HG03045 (cell line): ENCODE measurements at regions not wholly inside any gene's neighbourhood (a gene's known extent, or its start where the extent isn't known, plus 50 kb on each side); places are given as distances from the start of the nearest gene placed in this dataset.
"Not testable (repeated sequence)": the region's sequence is repeated elsewhere in the genome, so short reads cannot be mapped to it uniquely, and the experiment has no call there.

Source experiments
- ATAC-seq: cut with Tn5 transposase; IDR thresholded peaks from one replicate; pipeline ENCODE4 v1.9.1; 2021; ENCODE audit warnings: mild to moderate bottlenecking, moderate library complexity; ENCODE audit not compliant: unreplicated experiment

DNA sequence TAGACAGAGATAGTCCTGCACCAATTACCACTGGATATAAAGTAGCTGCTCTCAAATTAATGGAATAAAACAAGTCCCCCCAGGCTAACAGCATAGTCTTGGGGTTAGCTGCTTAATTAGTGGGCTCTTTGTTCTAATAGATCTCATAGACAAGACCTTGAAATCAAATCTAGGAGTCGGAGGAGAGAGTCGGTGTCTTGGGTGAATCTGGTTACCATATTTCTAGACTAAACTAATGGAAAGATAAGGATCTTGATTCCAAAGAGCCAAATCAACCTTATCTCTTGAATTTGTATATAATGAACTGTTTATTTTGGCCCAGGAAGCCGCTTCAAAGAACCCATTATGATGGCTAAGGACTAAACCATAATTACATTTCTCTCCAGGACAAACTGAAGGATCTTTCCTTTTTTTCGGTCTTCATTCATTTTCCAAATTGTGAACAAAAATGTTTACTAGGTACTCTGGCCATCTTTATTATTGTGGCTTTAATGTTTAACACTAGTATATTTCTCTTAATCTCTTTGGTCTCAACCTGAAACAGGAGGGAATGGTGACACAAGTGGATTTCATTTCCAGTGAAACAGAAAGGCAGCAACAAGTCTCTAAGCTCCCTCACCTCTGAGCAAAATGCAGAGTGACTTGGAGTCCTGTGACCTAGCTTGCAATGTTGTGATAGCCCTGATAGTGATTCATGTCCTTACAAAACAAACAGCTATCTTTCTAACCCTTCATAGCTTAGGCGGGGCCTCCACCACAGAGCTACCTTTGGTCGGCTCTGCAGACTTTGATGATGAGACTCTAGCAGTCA is 137.9 kb upstream of the PARD3B start:
- no peak for ATAC-seq

DNA sequence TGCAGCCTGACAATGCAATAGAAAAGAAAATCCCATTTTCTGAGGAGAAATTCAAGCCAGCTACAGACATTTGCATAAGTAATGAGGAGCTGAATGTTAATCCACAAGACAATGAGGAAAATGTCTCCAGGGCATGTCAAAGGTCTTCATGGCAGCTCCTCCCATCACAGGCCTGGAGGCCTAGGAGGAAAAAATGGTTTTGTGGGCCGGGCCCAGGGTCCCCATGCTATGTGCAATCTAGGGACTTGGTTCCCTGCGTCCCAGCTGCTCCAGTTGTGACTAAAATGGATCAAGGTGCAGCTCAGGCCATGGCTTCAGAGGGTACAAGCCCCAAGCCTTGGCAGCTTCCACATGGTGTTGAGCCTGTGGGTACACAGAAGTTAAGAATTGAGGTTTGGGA is 132.5 kb upstream of the PARD3B start:
- not testable (repeated sequence) for ATAC-seq

DNA sequence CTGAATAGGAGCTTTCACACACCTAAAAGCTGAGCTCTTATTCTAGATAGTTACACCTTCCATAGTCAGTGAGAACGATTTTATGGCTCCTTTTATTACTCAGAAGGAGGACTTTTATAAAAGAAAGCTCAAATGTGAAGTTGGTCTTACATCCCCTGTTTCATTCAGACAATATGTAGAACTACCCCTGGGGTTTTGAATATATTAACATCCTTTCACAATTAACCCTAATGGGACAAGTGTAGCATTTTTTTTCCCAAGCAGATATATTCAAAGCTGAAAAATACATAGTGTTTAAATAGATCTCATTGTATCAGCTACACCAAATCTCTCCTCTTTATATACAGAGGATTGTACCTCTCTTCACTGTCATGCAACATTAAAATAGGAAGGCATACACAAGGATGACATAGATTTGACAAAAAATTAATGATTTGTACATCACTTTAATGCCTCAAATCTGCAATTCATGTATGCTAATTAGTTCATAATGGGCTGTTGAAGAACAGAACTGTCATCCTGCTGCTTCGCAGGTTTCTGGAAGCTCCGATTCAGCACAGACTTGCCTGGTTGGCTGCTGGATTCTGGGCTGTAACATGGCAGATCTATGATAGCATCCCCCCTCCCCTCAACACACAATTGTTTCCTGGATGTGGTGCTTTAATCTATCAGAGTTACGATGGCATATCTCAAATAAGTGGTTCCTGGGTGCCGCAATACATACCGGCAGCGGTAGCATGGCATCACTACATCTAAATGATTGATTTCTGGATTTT is 129.7 kb upstream of the PARD3B start:
- no peak for ATAC-seq

DNA sequence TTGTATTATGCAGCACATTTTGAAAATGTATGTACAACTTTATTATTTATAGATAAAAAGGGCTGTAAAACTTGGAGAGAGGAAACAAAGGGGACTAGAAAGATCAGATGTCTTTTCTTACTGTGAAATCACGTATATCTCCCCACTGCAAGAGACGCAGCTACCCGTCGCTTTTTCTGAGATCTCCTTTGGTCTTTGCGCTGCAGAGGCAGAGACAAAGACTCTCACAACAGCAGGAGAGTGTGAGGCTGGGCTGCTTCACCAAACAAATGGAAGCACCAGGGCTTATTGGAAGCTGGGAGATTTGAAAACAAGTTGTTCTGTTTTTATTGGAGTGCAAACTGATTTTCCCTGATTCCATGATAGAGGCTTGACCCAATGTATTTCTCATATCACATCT is 129.0 kb upstream of the PARD3B start:
- no peak for ATAC-seq

DNA sequence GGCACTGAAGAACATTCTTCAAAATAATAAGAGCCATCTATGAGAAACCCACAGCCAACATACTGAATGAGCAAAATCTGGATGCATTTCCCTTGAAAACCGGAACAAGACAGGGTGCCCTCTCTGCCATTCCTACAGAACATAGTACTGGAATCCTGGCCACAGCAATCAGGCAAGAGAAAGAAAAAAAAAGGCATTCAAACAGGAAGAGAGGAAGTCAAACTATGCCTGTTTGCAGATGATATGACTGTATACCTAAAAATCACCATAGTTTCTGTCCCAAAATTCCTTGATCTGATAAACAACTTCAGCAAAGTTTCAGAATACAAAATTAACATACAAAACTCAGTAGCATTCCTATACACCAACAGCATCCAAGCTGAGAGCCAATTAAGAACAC is 119.5 kb upstream of the PARD3B start:
- ATAC-seq = no peak

DNA sequence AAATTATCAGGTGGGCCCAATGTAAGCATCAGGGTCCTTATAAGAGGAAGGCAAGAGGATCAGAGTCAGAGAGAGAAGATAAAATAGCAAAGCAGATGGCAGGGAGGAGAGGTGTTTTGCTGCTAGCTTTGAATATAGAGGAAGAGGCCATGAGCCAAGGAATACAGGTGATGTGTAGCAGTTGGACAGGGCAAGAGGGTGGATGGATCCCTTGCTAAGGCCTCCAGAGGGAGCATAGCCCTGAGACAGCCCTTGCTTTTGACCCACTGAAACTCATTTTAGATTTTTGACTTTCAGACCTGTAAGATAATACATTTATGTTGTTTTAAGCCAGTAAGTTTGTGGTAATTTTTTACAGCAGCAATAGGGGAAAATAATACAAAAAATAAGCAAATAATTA is 116.6 kb upstream of the PARD3B start:
- ATAC-seq = no peak

DNA sequence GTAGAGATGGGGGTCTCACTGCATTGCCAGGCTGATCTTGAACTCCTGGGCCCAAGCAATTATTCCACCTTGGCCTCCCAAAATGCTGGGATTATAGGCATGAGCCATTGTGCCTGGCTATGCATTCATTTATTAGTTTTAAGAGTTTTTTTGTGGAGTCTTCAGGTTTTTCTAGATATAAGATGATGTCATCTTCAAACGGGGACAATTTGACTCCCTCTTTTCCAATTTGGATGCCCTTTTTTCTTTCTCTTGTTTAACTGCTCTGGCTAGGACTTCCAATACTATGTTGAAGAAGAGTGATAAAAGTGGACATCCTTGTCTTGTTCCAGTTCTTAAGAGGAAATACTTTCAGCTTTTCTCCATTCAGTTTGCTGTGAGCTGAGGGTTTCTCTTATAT is 113.7 kb upstream of the PARD3B start:
- ATAC-seq = no peak

DNA sequence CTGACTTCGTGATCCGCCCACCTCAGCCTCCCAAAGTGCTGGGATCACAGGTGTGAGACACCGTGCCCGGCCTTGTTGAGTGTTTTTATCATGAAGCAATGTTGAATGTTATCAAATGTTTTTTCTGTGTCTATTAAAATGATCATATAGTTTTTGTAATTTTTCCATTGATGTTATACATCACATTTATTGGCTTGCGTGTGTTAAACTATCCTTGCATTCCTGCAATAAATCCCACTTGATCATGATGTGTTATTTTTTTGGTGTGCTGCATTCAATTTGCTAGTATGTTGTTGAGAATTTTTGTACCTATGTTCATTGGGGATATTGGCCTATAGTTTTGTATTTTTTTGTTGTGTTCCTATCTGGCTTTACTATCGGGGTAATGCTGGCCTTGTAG is 113.1 kb upstream of the PARD3B start:
- ATAC-seq = no peak

DNA sequence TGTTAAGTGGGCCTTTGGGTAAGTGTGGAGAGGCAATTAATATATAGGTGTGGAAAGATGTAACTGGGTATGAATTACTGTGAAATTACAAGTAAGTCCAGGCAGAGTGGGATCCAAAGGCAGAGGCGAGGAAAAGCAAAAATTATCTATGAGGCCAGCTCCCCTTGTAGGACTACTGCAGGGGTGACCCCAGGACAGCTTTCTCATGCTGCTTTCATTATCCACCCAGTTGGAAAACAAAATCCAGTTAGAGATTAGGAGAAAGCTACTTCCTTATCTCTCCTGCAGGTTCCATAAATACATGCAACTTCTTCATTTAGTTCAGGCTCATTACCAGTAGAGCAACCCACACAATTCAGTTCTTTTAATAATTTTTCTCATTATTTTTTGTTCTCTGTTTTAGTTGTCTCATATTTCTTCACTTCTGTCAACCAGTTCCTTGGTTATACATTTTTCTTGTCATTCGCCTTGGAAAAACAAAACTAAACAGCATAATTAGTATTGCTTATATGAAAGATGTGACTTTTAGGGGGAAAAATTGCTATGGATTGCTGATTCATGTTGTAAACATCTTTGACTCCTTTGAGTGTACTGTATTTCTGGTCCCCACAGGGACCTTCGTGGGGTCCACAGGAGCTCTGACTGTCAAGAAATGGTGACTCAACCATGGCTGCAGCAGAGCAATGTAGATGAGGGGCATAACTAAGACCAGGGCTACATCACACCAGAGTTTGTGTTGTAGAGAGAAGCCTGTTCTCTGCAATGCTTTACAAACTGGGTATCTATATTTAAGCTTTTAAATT is 110.4 kb upstream of the PARD3B start:
- no peak for ATAC-seq

DNA sequence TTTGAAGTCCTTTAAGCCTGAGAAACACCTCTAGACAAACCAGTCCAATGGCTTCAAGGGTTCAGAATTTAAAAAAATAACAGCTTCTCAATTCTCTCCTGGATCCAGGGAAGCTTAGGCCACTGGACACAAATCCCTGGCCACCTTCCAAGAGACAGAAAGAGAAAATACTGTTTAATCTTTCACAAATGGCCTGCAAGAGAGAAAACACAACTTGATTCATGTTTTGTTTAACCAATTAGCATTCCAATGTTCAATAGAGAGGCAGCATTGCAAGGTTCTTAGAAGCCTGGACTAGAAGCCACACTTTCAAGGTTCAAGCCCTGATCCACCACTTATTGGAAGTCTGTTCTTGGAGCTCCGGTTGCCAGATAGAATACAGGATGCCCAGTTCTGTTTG is 109.0 kb upstream of the PARD3B start:
- ATAC-seq = no peak

DNA sequence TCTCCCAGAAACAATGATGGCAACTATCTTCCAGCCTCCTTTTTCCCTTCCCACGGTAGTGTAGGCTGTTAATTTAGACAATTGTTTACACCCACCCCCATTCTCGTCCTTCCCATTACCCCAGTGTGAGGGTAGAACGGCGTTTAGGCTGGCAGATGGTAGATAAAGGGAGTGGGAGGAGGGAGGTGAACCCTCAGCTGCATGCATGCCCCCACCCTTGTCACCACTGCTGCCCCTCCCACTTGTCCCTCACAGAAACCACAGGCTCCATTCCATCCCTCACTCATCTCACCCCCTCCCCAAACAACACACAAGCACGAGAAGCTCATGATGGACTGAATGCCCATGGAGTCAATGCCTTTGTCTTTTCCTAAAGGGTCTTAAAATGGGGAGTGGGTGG is 107.9 kb upstream of the PARD3B start:
- no peak for ATAC-seq

DNA sequence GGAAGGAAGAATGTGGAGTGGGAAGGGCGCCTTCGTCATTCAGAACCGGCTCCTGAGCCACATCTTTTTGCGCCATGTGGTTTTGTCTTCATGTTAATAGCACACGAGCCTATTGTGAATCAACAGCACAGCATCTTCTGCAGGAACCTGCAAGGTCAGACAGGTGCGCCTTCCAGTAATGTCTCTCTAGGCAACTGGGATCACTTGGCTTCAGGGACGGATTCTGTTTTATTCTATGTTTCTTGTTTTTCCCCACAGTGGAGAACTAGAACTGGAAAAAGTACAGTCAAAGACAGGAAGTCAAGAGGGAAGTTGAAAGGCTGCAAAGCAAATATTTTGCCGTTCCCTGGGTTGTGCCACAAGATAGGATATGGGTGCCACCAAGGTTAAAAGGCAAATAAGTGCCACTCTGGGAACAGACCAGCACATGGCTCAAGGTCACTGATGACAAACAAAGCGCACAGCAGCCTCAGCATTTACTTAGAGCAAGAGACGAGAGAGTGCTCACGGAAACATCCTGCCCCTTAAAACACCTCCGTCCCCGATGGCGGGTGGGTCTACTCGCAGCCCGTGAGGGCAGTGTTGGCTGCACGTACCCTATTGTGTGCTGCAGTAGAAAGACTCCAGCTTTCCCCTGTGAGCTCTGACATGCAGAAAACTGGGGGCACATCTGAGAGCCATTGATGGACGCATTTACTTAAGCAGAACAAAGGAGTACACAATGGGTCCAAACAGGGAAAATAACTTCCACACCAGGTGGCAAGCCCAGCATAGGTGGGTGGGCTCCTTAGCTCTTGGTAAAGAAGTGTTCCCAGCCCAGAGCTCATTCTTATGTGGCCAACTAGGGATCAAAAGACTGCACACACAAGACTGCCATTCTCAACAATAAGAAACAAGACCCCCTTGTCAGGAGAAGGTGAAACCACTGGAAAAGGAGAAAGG is 107.2 kb upstream of the PARD3B start:
- no peak for ATAC-seq

DNA sequence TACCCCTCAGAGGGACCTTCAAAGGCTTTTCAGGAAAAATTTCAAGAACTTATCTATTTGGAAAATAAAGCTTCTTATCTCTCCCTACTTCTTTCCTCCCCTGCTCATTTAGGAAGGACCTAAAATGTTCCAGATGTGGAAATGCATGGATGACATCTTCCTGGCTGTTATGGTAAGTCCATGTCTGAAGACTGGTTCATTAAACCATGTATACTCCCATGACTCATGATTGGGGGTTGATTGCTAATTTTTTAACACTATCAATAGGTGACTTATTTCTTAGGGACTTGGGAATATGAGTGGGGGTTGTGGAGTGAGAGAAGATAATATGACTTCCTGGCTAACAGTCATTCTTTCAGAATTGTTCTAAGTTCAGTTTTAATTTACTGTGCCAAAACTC is 104.0 kb upstream of the PARD3B start:
- no peak for ATAC-seq

DNA sequence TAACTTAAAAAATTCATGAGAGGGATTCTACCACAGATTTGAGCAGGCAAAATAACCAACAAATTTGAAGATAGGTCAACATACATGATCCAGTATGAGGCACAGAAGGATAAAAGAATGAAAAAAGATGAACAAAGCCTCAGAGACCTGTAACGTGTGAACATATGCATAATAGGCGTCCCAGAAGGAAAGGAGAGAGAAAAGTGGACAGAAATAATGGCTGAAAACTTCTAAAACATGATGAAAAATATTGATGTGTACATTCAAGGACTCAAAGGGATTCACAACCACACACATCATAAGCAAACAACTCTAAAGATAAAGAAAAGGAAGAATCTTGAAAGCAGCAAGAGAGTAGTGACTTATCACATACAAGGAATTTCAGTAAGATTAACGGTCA is 100.1 kb upstream of the PARD3B start:
- no peak for ATAC-seq

DNA sequence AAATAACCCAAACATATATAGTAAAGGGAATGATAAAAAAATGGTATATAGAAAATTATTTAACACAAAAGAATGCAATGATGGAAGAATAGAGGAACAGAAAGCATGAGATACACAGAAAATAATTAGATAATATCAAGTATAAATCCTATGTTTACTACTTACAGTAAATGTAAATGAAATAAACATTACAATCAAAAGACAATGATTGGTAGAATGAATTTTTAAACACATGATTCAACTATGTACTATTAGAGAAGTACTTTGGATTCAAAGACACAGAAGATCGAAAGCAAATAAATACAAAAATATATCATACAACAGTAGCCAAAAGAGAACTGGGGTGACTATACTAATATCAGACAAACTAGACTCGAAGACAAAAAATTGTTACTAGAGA is 97.6 kb upstream of the PARD3B start:
- ATAC-seq = no peak

DNA sequence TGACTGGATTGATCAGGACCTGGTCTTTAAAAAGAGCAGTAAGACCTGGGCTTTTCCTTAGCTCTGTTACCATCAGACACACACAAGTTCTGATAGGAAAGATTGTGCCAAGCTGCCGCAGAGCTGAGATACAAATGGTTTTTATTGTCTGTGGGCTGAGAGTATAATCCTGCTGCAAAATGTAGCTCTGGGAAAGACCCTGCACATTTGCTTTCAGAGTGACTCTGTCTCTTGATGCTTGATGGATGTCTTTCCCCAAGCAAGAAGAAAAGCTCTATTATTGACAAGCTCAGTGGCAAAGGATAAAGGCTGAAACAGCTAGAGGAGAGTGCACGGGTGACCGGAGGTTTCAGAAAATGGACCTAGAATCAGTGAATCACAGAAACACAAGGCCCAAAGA is 95.3 kb upstream of the PARD3B start:
- no peak for ATAC-seq

DNA sequence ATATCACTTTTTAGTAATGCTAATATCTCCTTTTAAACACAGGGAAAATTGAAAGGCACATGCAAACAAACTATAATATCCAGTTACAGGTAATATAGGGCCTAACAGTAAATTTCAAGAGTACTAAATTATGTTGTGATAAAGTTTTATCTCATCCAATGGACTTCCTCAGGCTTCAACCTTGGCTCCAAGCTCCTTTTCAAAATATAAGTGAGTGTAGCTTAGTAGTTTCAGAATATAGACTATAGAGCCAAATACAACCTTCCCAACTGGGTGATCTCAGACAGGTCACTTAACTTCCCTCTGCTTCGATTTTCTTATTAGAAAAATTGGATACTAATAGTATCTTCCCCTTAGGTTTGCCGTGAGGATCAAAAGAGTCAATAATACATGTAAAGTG is 93.5 kb upstream of the PARD3B start:
- no peak for ATAC-seq

DNA sequence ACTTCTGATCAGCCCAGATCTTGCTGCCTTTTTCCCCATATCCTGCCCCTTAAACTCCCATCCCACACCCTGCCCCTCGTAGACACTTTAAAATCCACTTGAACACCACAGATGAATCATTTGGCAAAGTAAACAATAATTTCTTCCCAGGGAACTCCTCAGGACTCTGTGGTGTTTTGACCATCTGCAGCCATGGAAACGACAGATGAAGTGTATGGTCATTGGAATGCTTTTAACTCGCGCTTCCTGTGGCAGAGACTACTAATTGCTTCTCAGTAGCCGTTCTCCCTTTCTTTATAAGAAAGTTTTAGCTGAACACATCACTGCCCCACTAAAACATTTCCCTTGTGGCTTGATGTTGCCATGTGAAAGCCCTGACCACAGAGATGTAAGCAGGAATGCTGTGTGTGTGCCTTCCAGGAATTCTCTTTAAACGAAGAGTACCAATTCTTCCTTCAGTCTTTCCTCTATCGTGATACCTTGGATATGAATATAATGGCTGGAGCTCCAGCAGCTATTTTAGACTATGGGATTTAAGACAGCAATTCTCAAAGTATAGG is 92.7 kb upstream of the PARD3B start:
- no peak for ATAC-seq

DNA sequence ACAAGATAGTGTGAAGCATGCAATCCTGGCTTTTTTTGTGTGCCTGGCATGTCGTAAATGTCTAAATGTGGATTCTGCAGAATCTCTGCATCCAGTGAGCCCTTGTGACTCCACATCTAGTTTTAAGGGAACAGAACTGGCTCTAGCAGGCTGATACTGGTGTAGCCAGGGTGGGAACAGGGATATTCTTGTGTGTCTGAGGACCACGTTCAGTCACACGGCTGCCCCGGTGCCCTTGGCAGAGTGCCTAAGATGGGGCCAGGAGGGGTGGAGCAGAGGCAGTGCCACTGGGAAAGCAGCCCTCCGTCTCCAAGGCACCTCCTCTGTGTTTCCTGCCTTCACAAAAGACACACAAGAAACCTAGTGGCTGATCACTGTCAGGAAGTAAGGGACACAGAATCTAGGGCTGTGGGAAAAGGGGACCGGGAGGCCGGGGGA is 91.5 kb upstream of the PARD3B start:
- ATAC-seq = no peak

DNA sequence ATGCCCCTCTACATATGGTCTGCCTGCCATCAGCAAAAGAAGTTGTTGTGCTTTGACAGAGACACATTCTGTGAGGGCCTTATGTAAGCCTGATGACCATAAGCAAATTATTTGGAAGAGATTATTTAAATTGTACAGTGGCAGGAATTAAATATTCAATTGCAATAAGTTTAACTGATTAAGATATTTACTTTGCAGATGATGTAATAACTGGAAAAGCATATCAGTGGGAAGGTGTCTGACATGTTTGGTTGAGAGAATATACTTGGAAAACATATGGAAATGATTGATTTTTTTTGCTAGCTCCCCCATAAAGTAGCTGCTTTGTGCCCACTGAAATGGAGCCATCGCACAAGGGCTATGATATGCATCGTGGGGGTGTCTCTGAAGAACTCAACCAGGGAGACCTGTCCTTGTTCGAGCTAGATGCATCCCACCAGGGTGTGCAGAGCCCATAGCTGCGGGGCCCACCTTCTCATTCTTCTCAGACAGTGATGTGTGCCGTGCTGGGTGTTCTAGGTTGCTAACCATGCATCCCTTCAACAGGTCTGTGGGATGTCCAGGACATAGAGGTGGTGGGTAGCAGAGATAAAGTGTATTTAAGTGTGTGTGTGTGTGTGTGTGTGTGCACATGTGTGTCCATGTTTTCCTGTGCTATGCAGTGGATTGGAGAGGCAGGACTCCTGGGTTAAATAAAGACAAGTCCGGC is 90.4 kb upstream of the PARD3B start:
- no peak for ATAC-seq
